NT2/D1 (cell line): ENCODE measurements at regions not wholly inside any gene's neighbourhood (a gene's known extent, or its start where the extent isn't known, plus 50 kb on each side); places are given as distances from the start of the nearest gene placed in this dataset.

ENCODE experiments used
- SUZ12 ChIP-seq: IDR thresholded peaks from 2 replicates; pipeline ENCODE4 v1.6.1; 2011; ENCODE audit not compliant: insufficient read length, insufficient read depth; ENCODE audit errors: extremely low read depth
- YY1 ChIP-seq: IDR thresholded peaks from 2 replicates; pipeline ENCODE4 v1.6.1; 2011; ENCODE audit not compliant: insufficient read length, insufficient read depth
- ZNF274 ChIP-seq: IDR thresholded peaks from 2 replicates; pipeline ENCODE4 v1.6.1; 2011; ENCODE audit warnings: mild to moderate bottlenecking, low read depth, low read length

GRCh38 chr12:13581031-13581430 is 384.5 kb downstream of the EMP1 start:
- TF ChIP-seq YY1 (no peak), ZNF274 (no peak), SUZ12 (no peak)
